Lung microvascular endothelial cell (primary cell): ENCODE measurements at regions not wholly inside any gene's neighbourhood (a gene's known extent, or its start where the extent isn't known, plus 50 kb on each side); places are given as distances from the start of the nearest gene placed in this dataset.
"Not testable (repeated sequence)": the region's sequence is repeated elsewhere in the genome, so short reads cannot be mapped to it uniquely, and the experiment has no call there.

ENCODE experiments used
- DNase-seq, 2 donors: peaks; one replicate each; pipeline versions ENCODE4 v3.0.0 to v3.0.0-alpha.2; 2010; ENCODE audit warnings: low read depth in 2 of 2

GRCh38 chr5:18771097-18771610 is 1136.9 kb downstream of the TAF11L14 start:
- no peak for DNase-seq

GRCh38 chr5:18772475-18772874 is 1138.2 kb downstream of the TAF11L14 start:
- no peak for DNase-seq

GRCh38 chr5:18778225-18778624 is 1144.0 kb downstream of the TAF11L14 start:
- no peak for DNase-seq

DNA sequence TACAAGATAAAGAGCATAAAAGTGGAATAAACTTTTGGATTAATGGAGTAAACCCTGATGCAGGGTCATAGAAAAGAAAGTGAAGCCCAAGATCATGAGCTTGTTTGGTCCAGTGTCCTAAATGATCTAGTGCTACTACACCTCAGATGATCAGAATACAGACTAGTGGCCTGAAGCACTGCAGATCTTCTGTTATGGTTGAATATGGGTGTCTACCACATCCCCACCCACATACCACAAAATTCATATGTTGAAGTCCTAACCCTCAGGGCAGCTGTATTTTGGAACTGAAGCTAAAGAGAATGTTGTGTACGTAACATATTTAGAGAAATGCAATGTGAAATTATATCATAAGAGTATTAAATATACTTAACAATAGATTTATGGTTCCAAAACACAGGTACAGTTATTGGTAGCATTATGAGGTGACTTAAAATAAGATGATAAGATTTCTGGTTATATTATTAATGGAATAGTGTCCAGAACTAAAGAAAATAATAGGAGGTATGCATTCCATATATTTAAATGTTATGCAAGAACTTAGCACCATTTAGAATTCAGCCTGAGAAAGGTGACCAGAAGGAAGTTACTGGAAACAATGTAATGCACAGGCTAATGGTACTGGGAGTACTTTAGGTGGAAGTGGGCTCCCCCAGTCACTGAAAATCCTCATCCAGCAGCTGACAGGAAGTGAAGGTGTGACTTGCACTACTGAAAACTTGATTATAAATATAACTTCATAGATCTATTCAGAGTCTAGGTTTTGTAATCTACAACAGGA is 1155.1 kb downstream of the TAF11L14 start:
- DNase-seq = no peak

DNA sequence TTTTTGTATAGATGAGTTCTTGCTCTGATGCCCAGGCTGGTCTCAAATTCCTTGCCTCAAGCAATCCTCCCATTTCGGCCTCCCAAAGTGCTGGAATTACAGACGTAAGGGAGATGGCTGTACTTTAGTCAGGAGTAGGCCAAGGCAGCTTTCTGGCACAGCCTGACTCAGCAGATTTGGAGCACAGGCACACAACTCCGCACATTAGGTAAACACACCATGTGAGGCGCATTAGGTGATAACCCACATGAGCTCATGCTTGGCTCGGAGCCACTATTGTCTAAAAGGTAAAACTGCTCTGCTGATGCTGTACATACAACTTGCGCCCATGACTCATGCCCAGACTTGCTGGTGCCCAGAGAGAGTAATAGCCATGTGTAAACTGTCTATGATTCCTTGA is 1157.9 kb downstream of the TAF11L14 start:
- DNase-seq = peak; percentile 31 to 75

GRCh38 chr5:18797222-18797621 is 1163.0 kb downstream of the TAF11L14 start:
- DNase-seq = no peak

DNA sequence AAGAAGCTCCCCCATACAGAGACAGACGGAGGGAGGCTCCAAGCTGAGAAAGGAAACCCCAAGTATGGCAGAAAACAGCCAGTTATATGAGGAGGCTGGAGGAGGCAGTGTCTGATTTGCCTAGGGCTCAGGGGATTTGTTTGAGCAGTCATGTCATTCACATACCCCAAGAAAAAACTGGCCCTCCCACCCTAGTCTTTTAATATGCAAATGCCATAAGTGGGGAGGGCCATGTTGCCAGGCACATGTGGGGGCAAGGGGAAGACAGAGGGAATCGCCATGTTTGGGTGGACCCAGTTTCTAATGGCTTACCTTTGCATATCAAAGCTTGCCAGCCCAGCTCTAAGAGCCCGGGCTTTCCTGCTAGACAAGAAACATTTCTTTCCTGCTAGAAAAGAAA is 1163.8 kb downstream of the TAF11L14 start:
- DNase-seq = no peak

DNA sequence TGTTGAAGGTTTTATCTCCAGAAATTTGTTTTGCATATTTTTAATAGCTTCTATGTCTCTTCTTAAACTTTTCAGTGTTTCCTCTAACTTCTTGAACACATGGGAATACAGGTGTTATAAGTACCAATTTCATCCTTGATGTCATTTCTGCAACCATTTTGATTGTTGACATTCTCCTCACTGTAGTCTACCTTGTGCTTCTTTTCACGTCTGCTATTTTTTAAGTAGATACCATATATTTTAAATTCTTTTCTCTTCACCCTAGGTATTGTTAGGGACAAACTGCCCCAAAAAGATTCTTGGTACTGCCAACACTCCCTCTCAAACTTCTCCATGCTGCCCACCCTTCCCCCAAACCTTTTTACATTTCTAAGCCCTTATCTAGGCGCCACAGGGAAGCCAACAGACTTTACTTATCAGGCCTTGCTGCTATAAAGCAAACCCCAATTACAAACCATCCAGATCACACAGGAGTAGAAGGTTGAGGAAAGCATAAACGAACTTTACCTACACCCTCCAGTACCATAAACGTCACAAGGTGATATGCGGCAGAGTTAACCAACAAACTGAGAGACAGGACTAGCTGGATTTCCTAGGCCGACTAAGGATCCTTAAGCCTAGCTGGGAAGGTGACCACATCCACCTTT is 1165.3 kb downstream of the TAF11L14 start:
- DNase-seq = no peak

GRCh38 chr5:18800293-18801025 is 1166.2 kb downstream of the TAF11L14 start:
- DNase-seq = no peak

GRCh38 chr5:18801413-18801812 is 1167.2 kb downstream of the TAF11L14 start:
- not testable (repeated sequence) for DNase-seq

DNA sequence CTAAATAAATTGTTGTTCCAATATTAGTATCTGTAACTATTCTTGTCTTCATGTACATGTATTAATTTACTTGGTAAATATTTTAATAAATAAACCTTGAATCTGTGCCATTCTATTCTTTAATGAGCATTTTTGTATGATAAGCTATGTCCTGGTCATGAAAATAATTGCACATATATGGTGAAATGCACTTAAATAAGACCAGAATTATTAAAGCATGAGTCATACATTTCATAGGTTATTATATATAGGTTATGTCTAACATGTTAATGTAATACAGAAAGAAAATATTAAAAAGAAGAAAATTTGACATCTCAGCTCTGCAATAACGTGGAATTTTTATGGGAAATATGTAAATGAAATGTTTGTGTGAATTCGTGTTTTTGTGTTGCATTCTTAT is 1168.1 kb downstream of the TAF11L14 start:
- DNase-seq = no peak

- no peak for DNase-seq
These were observed 1171.1 kb downstream of the TAF11L14 start for GRCh38 chr5:18805376-18805775.

DNA sequence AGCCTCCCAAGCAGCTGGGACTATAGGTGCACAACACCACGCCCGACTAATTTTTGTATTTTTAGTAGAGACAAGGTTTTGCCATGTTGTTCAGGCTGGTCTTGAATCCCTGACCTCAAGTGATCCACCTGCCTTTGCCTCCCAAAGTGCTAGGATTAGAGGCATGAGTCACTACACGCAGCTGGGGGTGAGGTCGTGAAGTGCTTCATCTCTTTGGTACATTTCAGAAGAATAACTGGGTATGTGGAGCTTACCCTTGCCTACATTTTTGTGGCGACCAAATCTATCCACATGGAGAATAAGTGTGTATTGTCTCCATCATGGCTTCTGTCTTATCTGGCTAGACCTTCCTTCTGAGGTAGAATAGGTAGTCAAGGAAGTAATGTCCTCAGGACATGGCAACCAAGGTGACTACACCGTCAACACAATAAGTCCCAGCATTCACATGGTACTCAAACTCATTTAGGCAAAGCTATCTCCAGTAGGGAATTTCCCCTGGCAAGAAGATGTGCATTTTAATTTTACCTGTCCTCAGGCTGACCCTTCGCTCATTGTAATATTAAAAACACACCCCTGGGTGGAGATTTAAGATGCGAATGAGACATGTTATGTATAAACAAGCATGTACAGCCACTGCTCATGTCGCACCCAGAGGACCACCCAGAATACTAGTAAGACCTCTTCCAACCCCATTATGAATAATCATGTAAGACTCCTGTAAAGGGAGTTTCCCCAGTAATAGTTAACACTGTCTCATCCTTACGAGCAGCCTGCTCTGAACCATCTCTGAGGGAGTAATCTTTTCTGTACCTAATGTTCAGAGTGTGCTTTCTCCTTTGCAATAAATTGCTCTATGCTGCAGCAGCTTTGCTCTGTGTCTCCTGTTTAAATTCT is 1173.2 kb downstream of the TAF11L14 start:
- DNase-seq = no peak

DNA sequence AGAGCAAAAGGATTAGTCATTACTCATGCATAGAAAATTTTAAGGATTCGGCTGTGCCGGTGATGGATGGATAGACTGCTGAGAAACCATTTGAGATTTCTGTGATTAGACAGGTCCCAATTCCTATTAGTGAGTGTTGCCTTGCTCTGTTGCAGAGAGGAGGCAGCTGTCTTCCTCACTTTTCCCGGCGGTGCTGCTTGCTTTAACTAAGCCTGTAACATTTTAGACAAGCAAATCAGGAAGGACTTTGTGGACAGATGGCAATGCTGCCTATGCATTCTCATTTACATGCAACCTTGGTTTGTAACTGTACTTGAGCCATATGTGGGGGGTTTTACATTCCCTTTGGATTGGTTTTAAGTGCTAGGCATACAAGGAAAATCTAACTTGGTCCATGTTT is 1176.3 kb downstream of the CDH18 start:
- DNase-seq = no peak

GRCh38 chr5:18828351-18828750 is 1159.6 kb downstream of the CDH18 start:
- DNase-seq = no peak

- no peak for DNase-seq
These were observed 1158.5 kb downstream of the CDH18 start for GRCh38 chr5:18829539-18829938.

DNA sequence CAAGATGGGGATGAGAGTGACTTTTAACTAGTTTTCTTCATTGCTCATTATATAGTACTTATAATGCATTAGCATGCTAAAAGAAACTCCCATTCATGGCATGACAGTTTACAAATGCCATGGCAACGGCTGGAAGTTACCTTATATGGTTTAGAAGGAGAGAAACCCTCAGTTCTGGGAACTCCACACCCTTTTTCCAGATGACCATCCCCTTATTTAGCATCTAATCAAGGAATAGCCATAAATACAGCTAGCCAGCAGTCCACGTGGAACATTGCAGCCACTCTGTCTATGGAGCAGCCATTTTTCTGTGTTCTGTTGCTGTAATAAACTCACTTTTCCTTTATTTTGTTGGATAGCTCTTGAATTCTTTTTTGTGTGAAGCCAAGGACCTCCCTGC is 1137.8 kb downstream of the CDH18 start:
- no peak for DNase-seq

GRCh38 chr5:18872978-18873377 is 1115.0 kb downstream of the CDH18 start:
- no peak for DNase-seq

- DNase-seq = no peak
These were observed 1111.4 kb downstream of the CDH18 start for GRCh38 chr5:18876565-18876964.

- no peak for DNase-seq
These were observed 1106.4 kb downstream of the CDH18 start for GRCh38 chr5:18881615-18882014.

GRCh38 chr5:18882154-18882553 is 1105.8 kb downstream of the CDH18 start:
- DNase-seq = no peak
